ENCODE measurements at regions not wholly inside any gene's neighbourhood (a gene's known extent, or its start where the extent isn't known, plus 50 kb on each side); places are given as distances from the start of the nearest gene placed in this dataset.

- CTCF ChIA-PET, result no interaction called here
- H3K4me3 ChIP-seq (ENCODE audit: low read depth in 2 of 2, low read length in 2 of 2), result no peak overlapping the region
Measured at GRCh38 chr4:145427991-145428390, 53.7 kb upstream of the SMAD1 start.

GRCh38 chr4:145427221-145427620 is 54.4 kb upstream of the SMAD1 start:
- no TSS peak for BruUV-seq (replicated peaks)
- ChIA-PET CTCF (no interaction called here), POLR2A (no interaction called here)
- intact Hi-C loops (cut with micrococcal nuclease; ENCODE audit: unreplicated experiment), result no loop called here
- DNase-seq (ENCODE audit: low read depth, low spot score) (no peak), ATAC-seq (no peak)
- no peaks in the 10 kb centered on the region for H3K9me3 ChIP-seq (ENCODE audit: control insufficient read depth, insufficient read depth, low read depth, low read length)
- TF ChIP-seq SIN3A (IDR thresholded peaks at IDR 0.05; ENCODE audit: borderline replicate concordance, insufficient read depth, low read depth, low read length), result no peak
- no peak for TF ChIP-seq CTCF (IDR thresholded peaks at IDR 0.05)
- TF ChIP-seq POLR2AphosphoS5 (IDR thresholded peaks at IDR 0.05; ENCODE audit: low read depth, low read length), result no peak
- TF ChIP-seq TCF7L2 (IDR thresholded peaks at IDR 0.05; ENCODE audit: low read depth, low read length), result no peak
- TF ChIP-seq, protein P1, sequence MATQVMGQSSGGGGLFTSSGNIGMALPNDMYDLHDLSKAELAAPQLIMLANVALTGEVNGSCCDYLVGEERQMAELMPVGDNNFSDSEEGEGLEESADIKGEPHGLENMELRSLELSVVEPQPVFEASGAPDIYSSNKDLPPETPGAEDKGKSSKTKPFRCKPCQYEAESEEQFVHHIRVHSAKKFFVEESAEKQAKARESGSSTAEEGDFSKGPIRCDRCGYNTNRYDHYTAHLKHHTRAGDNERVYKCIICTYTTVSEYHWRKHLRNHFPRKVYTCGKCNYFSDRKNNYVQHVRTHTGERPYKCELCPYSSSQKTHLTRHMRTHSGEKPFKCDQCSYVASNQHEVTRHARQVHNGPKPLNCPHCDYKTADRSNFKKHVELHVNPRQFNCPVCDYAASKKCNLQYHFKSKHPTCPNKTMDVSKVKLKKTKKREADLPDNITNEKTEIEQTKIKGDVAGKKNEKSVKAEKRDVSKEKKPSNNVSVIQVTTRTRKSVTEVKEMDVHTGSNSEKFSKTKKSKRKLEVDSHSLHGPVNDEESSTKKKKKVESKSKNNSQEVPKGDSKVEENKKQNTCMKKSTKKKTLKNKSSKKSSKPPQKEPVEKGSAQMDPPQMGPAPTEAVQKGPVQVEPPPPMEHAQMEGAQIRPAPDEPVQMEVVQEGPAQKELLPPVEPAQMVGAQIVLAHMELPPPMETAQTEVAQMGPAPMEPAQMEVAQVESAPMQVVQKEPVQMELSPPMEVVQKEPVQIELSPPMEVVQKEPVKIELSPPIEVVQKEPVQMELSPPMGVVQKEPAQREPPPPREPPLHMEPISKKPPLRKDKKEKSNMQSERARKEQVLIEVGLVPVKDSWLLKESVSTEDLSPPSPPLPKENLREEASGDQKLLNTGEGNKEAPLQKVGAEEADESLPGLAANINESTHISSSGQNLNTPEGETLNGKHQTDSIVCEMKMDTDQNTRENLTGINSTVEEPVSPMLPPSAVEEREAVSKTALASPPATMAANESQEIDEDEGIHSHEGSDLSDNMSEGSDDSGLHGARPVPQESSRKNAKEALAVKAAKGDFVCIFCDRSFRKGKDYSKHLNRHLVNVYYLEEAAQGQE (IDR thresholded peaks at IDR 0.05; ENCODE audit: insufficient read depth in 1 of 2, low read depth in 2 of 2, low read length in 1 of 2), result no peak
- H3K4me3 ChIP-seq (ENCODE audit: low read depth in 2 of 2, low read length in 2 of 2), result no peak overlapping the region
- in situ Hi-C loops (cut with HindIII; ENCODE audit: low pct_unique_long_range_greater_than_20kb, low sequenced_read_pairs), result no loop called here
- no peaks in the 10 kb centered on the region for H3K36me3 ChIP-seq (ENCODE audit: control insufficient read depth, insufficient read depth, low read length)
- H3K4me1 ChIP-seq (ENCODE audit: control insufficient read depth, insufficient read depth, low read length), result no peaks in the 10 kb centered on the region
- H3K27ac ChIP-seq (ENCODE audit: low read length), result no peak overlapping the region
- no peaks in the 10 kb centered on the region for H3K27me3 ChIP-seq (ENCODE audit: control insufficient read depth, insufficient read depth, low read length)

More at GRCh38 chr4:145427991-145428390, 53.7 kb upstream of the SMAD1 start:
- Histone ChIP-seq H3K27me3 (ENCODE audit: control insufficient read depth, insufficient read depth, low read length) (no peaks in the 10 kb centered on the region), H3K36me3 (ENCODE audit: control insufficient read depth, insufficient read depth, low read length) (no peaks in the 10 kb centered on the region), H3K9me3 (ENCODE audit: control insufficient read depth, insufficient read depth, low read depth, low read length) (no peaks in the 10 kb centered on the region), H3K4me1 (ENCODE audit: control insufficient read depth, insufficient read depth, low read length) (no peaks in the 10 kb centered on the region), H3K27ac (ENCODE audit: low read length) (no peak overlapping the region)
- in situ Hi-C loops (cut with HindIII; ENCODE audit: low pct_unique_long_range_greater_than_20kb, low sequenced_read_pairs) (no loop called here), intact Hi-C loops (cut with micrococcal nuclease; ENCODE audit: unreplicated experiment) (no loop called here)
- ATAC-seq (no peak), DNase-seq (ENCODE audit: low read depth, low spot score) (no peak)
- POLR2A ChIA-PET, result no interaction called here
- no TSS peak for BruUV-seq (replicated peaks)
- TF ChIP-seq SIN3A (IDR thresholded peaks at IDR 0.05; ENCODE audit: borderline replicate concordance, insufficient read depth, low read depth, low read length) (no peak), CTCF (IDR thresholded peaks at IDR 0.05) (no peak), TCF7L2 (IDR thresholded peaks at IDR 0.05; ENCODE audit: low read depth, low read length) (no peak), POLR2AphosphoS5 (IDR thresholded peaks at IDR 0.05; ENCODE audit: low read depth, low read length) (no peak)
- TF ChIP-seq, protein P1 (IDR thresholded peaks at IDR 0.05; ENCODE audit: insufficient read depth in 1 of 2, low read depth in 2 of 2, low read length in 1 of 2), result no peak

All from Panc1 (cell line).